Adrenal gland (tissue), 5 donors: ENCODE measurements at regions not wholly inside any gene's neighbourhood (a gene's known extent, or its start where the extent isn't known, plus 50 kb on each side); places are given as distances from the start of the nearest gene placed in this dataset.

Source experiments
- CTCF ChIP-seq, 6 experiments: fragments of 450-650 bp in 4 of 6; fragments of 200-600 bp in 2 of 6; sonication (generic) in 1 of 6; IDR thresholded peaks; 1 replicate in 5 of 6; 2 replicates in 1 of 6; pipeline versions ENCODE4 v1.5.1 to v1.8.0; 2016 to 2021; ENCODE audit warnings: antibody characterized with exemption in 6 of 6, mild to moderate bottlenecking in 2 of 6, moderate library complexity in 1 of 6
- POLR2A ChIP-seq, 2 donors: fragments of 450-650 bp; IDR thresholded peaks; one replicate each; pipeline ENCODE4 v1.6.1; 2017; ENCODE audit warnings: antibody characterized with exemption in 2 of 2, mild to moderate bottlenecking in 2 of 2, moderate library complexity in 1 of 2
- donor health status: DM: no; HTN: no; CAD: no.

GRCh38 chr12:114974826-114975639, 291.1 kb upstream of the TBX3 start:
- TF ChIP-seq CTCF (IDR thresholded peaks at IDR 0.05) (no peak), POLR2A (IDR thresholded peaks at IDR 0.05) (no peak)
